ENCODE measurements at regions not wholly inside any gene's neighbourhood (a gene's known extent, or its start where the extent isn't known, plus 50 kb on each side); places are given as distances from the start of the nearest gene placed in this dataset.

- Histone ChIP-seq H3K9me3 (no peaks in the 10 kb centered on the region), H3K27me3 (no peaks in the 10 kb centered on the region), H3K4me3 (no peak overlapping the region), H3K36me3 (no peaks in the 10 kb centered on the region), H3K27ac (no peak overlapping the region), H3K4me1 (no peaks in the 10 kb centered on the region)
- TF ChIP-seq, protein P1, sequence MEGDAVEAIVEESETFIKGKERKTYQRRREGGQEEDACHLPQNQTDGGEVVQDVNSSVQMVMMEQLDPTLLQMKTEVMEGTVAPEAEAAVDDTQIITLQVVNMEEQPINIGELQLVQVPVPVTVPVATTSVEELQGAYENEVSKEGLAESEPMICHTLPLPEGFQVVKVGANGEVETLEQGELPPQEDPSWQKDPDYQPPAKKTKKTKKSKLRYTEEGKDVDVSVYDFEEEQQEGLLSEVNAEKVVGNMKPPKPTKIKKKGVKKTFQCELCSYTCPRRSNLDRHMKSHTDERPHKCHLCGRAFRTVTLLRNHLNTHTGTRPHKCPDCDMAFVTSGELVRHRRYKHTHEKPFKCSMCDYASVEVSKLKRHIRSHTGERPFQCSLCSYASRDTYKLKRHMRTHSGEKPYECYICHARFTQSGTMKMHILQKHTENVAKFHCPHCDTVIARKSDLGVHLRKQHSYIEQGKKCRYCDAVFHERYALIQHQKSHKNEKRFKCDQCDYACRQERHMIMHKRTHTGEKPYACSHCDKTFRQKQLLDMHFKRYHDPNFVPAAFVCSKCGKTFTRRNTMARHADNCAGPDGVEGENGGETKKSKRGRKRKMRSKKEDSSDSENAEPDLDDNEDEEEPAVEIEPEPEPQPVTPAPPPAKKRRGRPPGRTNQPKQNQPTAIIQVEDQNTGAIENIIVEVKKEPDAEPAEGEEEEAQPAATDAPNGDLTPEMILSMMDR (IDR thresholded peaks at IDR 0.05): no peak
- TF ChIP-seq POLR2A (IDR thresholded peaks at IDR 0.05) (no peak), POLR2AphosphoS5 (IDR thresholded peaks at IDR 0.05; ENCODE audit: insufficient read depth in 1 of 2, low read depth in 1 of 2) (no peak)
- intact Hi-C loops (cut with DNase I): no loop called here
- no peak for DNase-seq (ENCODE audit: extremely low spot score in 2 of 2)
Observed at GRCh38 chr4:181659876-181660275, 583.3 kb upstream of the TENM3 start.

DNA sequence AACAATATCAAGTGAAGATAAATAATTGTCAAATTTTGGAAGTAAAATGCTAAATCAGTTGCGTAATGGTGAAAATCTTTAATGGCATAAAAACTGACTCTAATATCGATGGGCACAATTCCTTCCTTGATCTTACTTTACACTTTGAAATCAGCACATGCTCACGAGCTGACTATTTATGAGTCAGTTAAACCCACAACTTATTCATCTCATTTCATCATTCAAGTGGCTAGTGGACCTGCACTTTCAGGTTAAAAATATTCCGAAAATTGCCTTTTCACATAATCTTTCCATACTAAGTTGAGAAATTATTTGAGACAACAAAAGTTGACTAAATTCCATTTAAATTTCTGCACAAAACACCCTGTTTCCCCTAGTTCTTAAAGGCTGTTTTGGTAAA is 582.1 kb upstream of the TENM3 start:
- no peak for DNase-seq (ENCODE audit: extremely low spot score in 2 of 2)
- Histone ChIP-seq H3K4me3 (no peak overlapping the region), H3K4me1 (no peaks in the 10 kb centered on the region), H3K27ac (no peak overlapping the region), H3K36me3 (no peaks in the 10 kb centered on the region), H3K27me3 (no peaks in the 10 kb centered on the region), H3K9me3 (no peaks in the 10 kb centered on the region)
- TF ChIP-seq POLR2AphosphoS5 (IDR thresholded peaks at IDR 0.05; ENCODE audit: insufficient read depth in 1 of 2, low read depth in 1 of 2) (no peak), POLR2A (IDR thresholded peaks at IDR 0.05) (no peak)
- TF ChIP-seq, protein P1 (IDR thresholded peaks at IDR 0.05): no peak
- intact Hi-C loops (cut with DNase I): no loop called here

DNA sequence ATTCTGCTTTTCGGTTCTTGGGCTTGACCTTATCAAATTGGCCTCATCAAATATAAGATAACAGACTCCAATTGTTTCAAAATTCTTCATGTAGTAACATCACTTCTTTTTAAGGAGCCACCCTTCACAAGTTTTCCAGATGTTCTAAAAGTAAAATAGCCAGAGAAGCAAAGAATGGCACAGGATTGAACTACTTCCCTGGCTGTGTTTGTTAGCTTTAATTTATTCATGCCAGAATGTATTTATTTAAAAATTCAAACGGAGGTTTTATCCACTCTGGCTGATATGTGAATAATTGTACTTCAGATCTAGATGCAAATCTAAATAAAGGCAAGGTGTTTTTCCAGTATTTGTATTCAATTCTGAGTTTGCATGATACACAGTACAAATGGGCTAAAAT is 581.3 kb upstream of the TENM3 start:
- no peak for DNase-seq (ENCODE audit: extremely low spot score in 2 of 2)
- H3K27me3 ChIP-seq: no peaks in the 10 kb centered on the region
- H3K4me1 ChIP-seq: no peaks in the 10 kb centered on the region
- intact Hi-C loops (cut with DNase I): no loop called here
- H3K27ac ChIP-seq: no peak overlapping the region
- TF ChIP-seq POLR2AphosphoS5 (IDR thresholded peaks at IDR 0.05; ENCODE audit: insufficient read depth in 1 of 2, low read depth in 1 of 2): no peak
- TF ChIP-seq, protein P1 (IDR thresholded peaks at IDR 0.05): no peak
- TF ChIP-seq POLR2A (IDR thresholded peaks at IDR 0.05): no peak
- no peaks in the 10 kb centered on the region for H3K9me3 ChIP-seq
- H3K4me3 ChIP-seq: no peak overlapping the region
- H3K36me3 ChIP-seq: no peaks in the 10 kb centered on the region

DNA sequence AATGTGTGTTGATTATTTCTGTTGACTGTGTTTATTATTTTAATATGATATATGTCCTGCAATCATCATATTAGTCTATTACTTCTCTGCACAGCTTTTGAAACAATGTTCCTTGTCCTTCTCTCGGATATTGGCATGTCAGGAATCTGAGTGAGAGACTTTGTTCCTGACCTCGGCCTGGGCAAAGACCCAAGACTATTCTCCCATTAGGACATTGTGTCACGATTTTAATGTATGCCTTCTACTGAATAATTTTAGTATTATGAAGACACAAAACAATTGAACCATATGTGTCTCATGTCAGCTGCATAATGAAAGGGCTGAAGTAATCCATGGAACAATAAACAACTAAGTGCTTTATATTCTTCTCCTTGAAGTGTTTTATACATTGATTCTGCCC is 580.8 kb upstream of the TENM3 start:
- Histone ChIP-seq H3K27ac (no peak overlapping the region), H3K27me3 (no peaks in the 10 kb centered on the region), H3K4me1 (no peaks in the 10 kb centered on the region), H3K4me3 (no peak overlapping the region), H3K36me3 (no peaks in the 10 kb centered on the region), H3K9me3 (no peaks in the 10 kb centered on the region)
- no peak for TF ChIP-seq POLR2A (IDR thresholded peaks at IDR 0.05)
- TF ChIP-seq POLR2AphosphoS5 (IDR thresholded peaks at IDR 0.05; ENCODE audit: insufficient read depth in 1 of 2, low read depth in 1 of 2): no peak
- TF ChIP-seq, protein P1 (IDR thresholded peaks at IDR 0.05): no peak
- intact Hi-C loops (cut with DNase I): no loop called here
- DNase-seq (ENCODE audit: extremely low spot score in 2 of 2): no peak

GRCh38 chr4:181670506-181670905 is 572.7 kb upstream of the TENM3 start:
- Histone ChIP-seq H3K4me1 (no peaks in the 10 kb centered on the region), H3K36me3 (no peaks in the 10 kb centered on the region), H3K9me3 (no peaks in the 10 kb centered on the region), H3K4me3 (no peak overlapping the region), H3K27me3 (no peaks in the 10 kb centered on the region), H3K27ac (no peak overlapping the region)
- no peak for DNase-seq (ENCODE audit: extremely low spot score in 2 of 2)
- intact Hi-C loops (cut with DNase I): no loop called here
- TF ChIP-seq POLR2AphosphoS5 (IDR thresholded peaks at IDR 0.05; ENCODE audit: insufficient read depth in 1 of 2, low read depth in 1 of 2): no peak
- TF ChIP-seq, protein P1 (IDR thresholded peaks at IDR 0.05): no peak
- no peak for TF ChIP-seq POLR2A (IDR thresholded peaks at IDR 0.05)

Measured in vagina (tissue), 2 donors.